MM.1S (cell line): ENCODE measurements at regions not wholly inside any gene's neighbourhood (a gene's known extent, or its start where the extent isn't known, plus 50 kb on each side); places are given as distances from the start of the nearest gene placed in this dataset.

Experiments used
- DNase-seq: peaks from one replicate; pipeline ENCODE4 v3.0.0-alpha.2; 2015
- H2AFZ ChIP-seq: fragments of 300-600 bp; sonication (generic); 2 replicates; pipeline ENCODE4 v1.6.0; 2016; ENCODE audit warnings: antibody characterized with exemption, low read length
- H3F3A ChIP-seq: fragments of 300-600 bp; sonication (generic); 2 replicates; pipeline ENCODE4 v1.6.1; 2016; ENCODE audit warnings: mild to moderate bottlenecking, antibody characterized with exemption, low read length, moderate library complexity, mixed read lengths; ENCODE audit not compliant: insufficient read depth
- H3K27ac ChIP-seq: fragments of 300-600 bp; sonication (generic); 2 replicates; pipeline ENCODE4 v1.5.1; 2016; ENCODE audit warnings: mild to moderate bottlenecking, low read length
- H3K27me3 ChIP-seq: fragments of 300-600 bp; sonication (generic); replicated peaks from 2 replicates; pipeline ENCODE4 v1.6.0; 2016; ENCODE audit warnings: low read length; ENCODE audit not compliant: insufficient read depth
- H3K36me3 ChIP-seq: fragments of 300-600 bp; sonication (generic); replicated peaks from 2 replicates; pipeline ENCODE4 v1.6.1; 2016; ENCODE audit warnings: mild to moderate bottlenecking, low read length, mixed read lengths; ENCODE audit not compliant: insufficient read depth
- H3K4me1 ChIP-seq: fragments of 300-600 bp; sonication (generic); 2 replicates; pipeline ENCODE4 v1.6.1; 2016; ENCODE audit warnings: low read length, mixed read lengths
- H3K4me2 ChIP-seq: fragments of 300-600 bp; sonication (generic); 2 replicates; pipeline ENCODE4 v1.6.0; 2016; ENCODE audit warnings: low read depth, low read length
- H3K4me3 ChIP-seq: fragments of 300-600 bp; sonication (generic); 2 replicates; pipeline ENCODE4 v1.5.1; 2016; ENCODE audit warnings: low read length, mixed read lengths
- H3K79me2 ChIP-seq: fragments of 300-600 bp; sonication (generic); 2 replicates; pipeline ENCODE4 v1.6.1; 2016; ENCODE audit warnings: mixed run types, low read length, mixed read lengths
- H3K9ac ChIP-seq: fragments of 300-600 bp; sonication (generic); 2 replicates; pipeline ENCODE4 v1.6.1; 2016; ENCODE audit warnings: low read length, mixed read lengths
- H3K9me2 ChIP-seq: fragments of 300-600 bp; sonication (generic); replicated peaks from 2 replicates; pipeline ENCODE4 v1.6.1; 2016; ENCODE audit warnings: mild to moderate bottlenecking, low read length, mixed read lengths; ENCODE audit not compliant: insufficient read depth
- H3K9me3 ChIP-seq: fragments of 300-600 bp; sonication (generic); replicated peaks from 2 replicates; pipeline ENCODE4 v1.6.1; 2016; ENCODE audit warnings: mild to moderate bottlenecking, low read length, mixed read lengths; ENCODE audit not compliant: insufficient read depth
- H4K20me1 ChIP-seq: fragments of 300-600 bp; sonication (generic); 2 replicates; pipeline ENCODE4 v1.6.1; 2016; ENCODE audit warnings: mild to moderate bottlenecking, low read length, moderate library complexity, mixed read lengths; ENCODE audit not compliant: insufficient read depth
- CTCF ChIP-seq: fragments of 300-600 bp; sonication (generic); IDR thresholded peaks from 2 replicates; pipeline ENCODE4 v1.5.1; 2016; ENCODE audit warnings: antibody characterized with exemption, low read length, mixed read lengths
- EZH2 ChIP-seq: fragments of 300-600 bp; sonication (generic); optimal IDR thresholded peaks from 2 replicates; pipeline ENCODE3; 2017; ENCODE audit warnings: low read depth, mild to moderate bottlenecking, antibody characterized with exemption, low read length, mixed read lengths
- EZH2phosphoT487 ChIP-seq: fragments of 300-600 bp; sonication (generic); IDR thresholded peaks from 2 replicates; pipeline ENCODE4 v1.6.1; 2018; ENCODE audit warnings: antibody characterized with exemption, low read length

GRCh38 chrX:79266702-79267101 is 100.4 kb downstream of the ITM2A start:
- Histone ChIP-seq H3K9me3 (no peaks in the 10 kb centered on the region), H3K4me2 (no peak overlapping the region), H4K20me1 (no peaks in the 10 kb centered on the region), H3K9ac (no peak overlapping the region), H3K27ac (no peak overlapping the region), H3F3A (no peaks in the 10 kb centered on the region), H2AFZ (no peak overlapping the region), H3K36me3 (no peaks in the 10 kb centered on the region), H3K4me1 (peaks cover 5% of the 10 kb centered on the region), H3K9me2 (no peaks in the 10 kb centered on the region), H3K27me3 (no peaks in the 10 kb centered on the region), H3K4me3 (no peak overlapping the region), H3K79me2 (no peaks in the 10 kb centered on the region)
- peak; percentile 72 for DNase-seq
- TF ChIP-seq EZH2phosphoT487, result no peak
- no peak for TF ChIP-seq CTCF

GRCh38 chrX:79263550-79263949 is 103.6 kb downstream of the ITM2A start:
- no peak overlapping the region for H3K4me2 ChIP-seq
- no peaks in the 10 kb centered on the region for H4K20me1 ChIP-seq
- H3K27ac ChIP-seq, result no peak overlapping the region
- DNase-seq, result no peak
- H3K79me2 ChIP-seq, result no peaks in the 10 kb centered on the region
- peaks cover 11% of the 10 kb centered on the region for H3F3A ChIP-seq
- H3K4me3 ChIP-seq, result no peak overlapping the region
- H3K9me2 ChIP-seq, result no peaks in the 10 kb centered on the region
- TF ChIP-seq EZH2phosphoT487, result no peak
- H3K36me3 ChIP-seq, result no peaks in the 10 kb centered on the region
- peaks cover 12% of the 10 kb centered on the region for H3K4me1 ChIP-seq
- H3K9me3 ChIP-seq, result no peaks in the 10 kb centered on the region
- H3K9ac ChIP-seq, result no peak overlapping the region
- no peak overlapping the region for H2AFZ ChIP-seq
- no peaks in the 10 kb centered on the region for H3K27me3 ChIP-seq

GRCh38 chrX:79259073-79259689 is 108.0 kb downstream of the ITM2A start:
- H3K36me3 ChIP-seq, result no peaks in the 10 kb centered on the region
- H3K9me2 ChIP-seq, result no peaks in the 10 kb centered on the region
- TF ChIP-seq EZH2phosphoT487, result no peak
- TF ChIP-seq EZH2, result no peak
- TF ChIP-seq CTCF, result no peak
- H3K4me3 ChIP-seq, result peak overlapping the region; percentile 30
- H3F3A ChIP-seq, result peaks cover 18% of the 10 kb centered on the region
- peak overlapping the region; percentile 54 for H2AFZ ChIP-seq
- peak overlapping the region; percentile 77 for H3K27ac ChIP-seq
- H4K20me1 ChIP-seq, result no peaks in the 10 kb centered on the region
- H3K4me2 ChIP-seq, result peak overlapping the region; percentile 78
- H3K4me1 ChIP-seq, result peaks cover 19% of the 10 kb centered on the region
- no peaks in the 10 kb centered on the region for H3K27me3 ChIP-seq
- no peaks in the 10 kb centered on the region for H3K79me2 ChIP-seq
- no peaks in the 10 kb centered on the region for H3K9me3 ChIP-seq
- peak overlapping the region; percentile 17; the same call in 1 of the 2 replicates for H3K9ac ChIP-seq
- peak; percentile 93 for DNase-seq

- no peak for DNase-seq
- Histone ChIP-seq H3F3A (no peaks in the 10 kb centered on the region), H3K36me3 (no peaks in the 10 kb centered on the region), H3K4me1 (no peaks in the 10 kb centered on the region), H4K20me1 (no peaks in the 10 kb centered on the region), H3K4me3 (no peak overlapping the region), H3K9me2 (no peaks in the 10 kb centered on the region), H3K79me2 (no peaks in the 10 kb centered on the region), H3K4me2 (no peak overlapping the region), H3K27ac (no peak overlapping the region), H2AFZ (no peak overlapping the region), H3K9ac (no peak overlapping the region), H3K9me3 (no peaks in the 10 kb centered on the region), H3K27me3 (no peaks in the 10 kb centered on the region)
- TF ChIP-seq EZH2phosphoT487 (no peak), CTCF (no peak), EZH2 (no peak)
Measured at GRCh38 chrX:79243691-79244090, 99.2 kb downstream of the GPR174 start.
